Spleen (tissue), 11 donors: ENCODE measurements at regions not wholly inside any gene's neighbourhood (a gene's known extent, or its start where the extent isn't known, plus 50 kb on each side); places are given as distances from the start of the nearest gene placed in this dataset.
A peak's percentile ranks its signal among the peaks of the same experiment; 100 is the strongest.

Experiments
- DNase-seq: peaks from one replicate; pipeline ENCODE4 v3.0.0-alpha.2; 2020
- H3K27ac ChIP-seq, 8 donors: fragments of 200-600 bp; sonication (generic) in 7 of 8; 1 replicate in 4 of 8; 2 replicates in 4 of 8; pipeline versions ENCODE4 v1.5.0 to v1.8.0; 2016 to 2021; ENCODE audit warnings: inconsistent platforms in 4 of 8, mild to moderate bottlenecking in 4 of 8, moderate library complexity in 1 of 8
- H3K27me3 ChIP-seq, 7 donors: fragments of 200-600 bp; sonication (generic) in 6 of 7; replicated peaks in 1 of 7; 1 replicate in 4 of 7; 2 replicates in 3 of 7; pipeline versions ENCODE4 v1.5.0 to v1.8.0; 2016 to 2021; ENCODE audit warnings: inconsistent platforms in 3 of 7, mild to moderate bottlenecking in 1 of 7
- H3K36me3 ChIP-seq, 6 donors: fragments of 200-600 bp; sonication (generic) in 5 of 6; 1 replicate in 4 of 6; 2 replicates in 2 of 6; pipeline versions ENCODE4 v1.5.0 to v1.8.0; 2016 to 2021; ENCODE audit warnings: inconsistent platforms in 2 of 6
- H3K4me1 ChIP-seq, 6 donors: fragments of 200-600 bp; sonication (generic) in 5 of 6; 1 replicate in 3 of 6; 2 replicates in 3 of 6; pipeline versions ENCODE4 v1.5.0 to v1.8.0; 2016 to 2021; ENCODE audit warnings: inconsistent platforms in 3 of 6
- H3K4me3 ChIP-seq, 8 donors: fragments of 200-600 bp; sonication (generic) in 7 of 8; 1 replicate in 4 of 8; 2 replicates in 4 of 8; pipeline versions ENCODE4 v1.5.0 to v1.8.0; 2016 to 2021; ENCODE audit warnings: inconsistent platforms in 4 of 8, mild to moderate bottlenecking in 4 of 8, moderate library complexity in 2 of 8
- H3K9me3 ChIP-seq, 8 donors: fragments of 200-600 bp; sonication (generic) in 7 of 8; 1 replicate in 4 of 8; 2 replicates in 4 of 8; pipeline versions ENCODE4 v1.5.0 to v1.8.0; 2016 to 2021; ENCODE audit warnings: inconsistent platforms in 4 of 8
- CTCF ChIP-seq, 11 experiments: fragments of 200-600 bp in 7 of 11; fragments of 450-650 bp in 4 of 11; sonication (generic) in 4 of 11; IDR thresholded peaks in 8 of 11; conservative IDR thresholded peaks in 3 of 11; 1 replicate in 7 of 11; 2 replicates in 4 of 11; pipeline versions ENCODE4 v1.4.0 to v1.8.0; 2016 to 2021; ENCODE audit warnings: antibody characterized with exemption in 11 of 11, inconsistent platforms in 4 of 11, mild to moderate bottlenecking in 1 of 11
- POLR2A ChIP-seq, 3 donors: fragments of 450-650 bp; IDR thresholded peaks; one replicate each; pipeline ENCODE4 v1.5.1; 2017; ENCODE audit warnings: antibody characterized with exemption in 3 of 3, mild to moderate bottlenecking in 1 of 3
- POLR2AphosphoS5 ChIP-seq, 3 donors: sonication (generic); formaldehyde crosslinking; IDR thresholded peaks; one replicate each; pipeline ENCODE4 v1.5.1; 2017; ENCODE audit warnings: antibody characterized with exemption in 3 of 3
- WGBS, 5 donors: extraction: QIAGEN DNeasy Blood & Tissue Kit in 3 of 5; methylation state at CpG; one replicate each; pipeline versions ENCODE4 v1.1.5 to v1.1.7; 2013 to 2018; 5-methylcytosine and 5-hydroxymethylcytosine counted together
- intact Hi-C: fragments of 100-400 bp; cut with DNase I; formaldehyde crosslinking; loops from one replicate; pipeline ENCODE4 v1.15.0; 2023; ENCODE audit warnings: low total_unique reads
- donor health status: healthy with polysubstance abuse.
- donor health status: DM: no; HTN: no; CAD: no; lungs with moderate emphysema.
- donor health status: DM: no; HTN: no; CAD: no.
- donor health status: Bipolar disorder and iron deficiency.
- donor health status: healthy.
- donor health status: DM: no; HTN: no; CAD: no.
- donor health status: DM: yes; HTN: yes; CAD: no.

GRCh38 chr6:56744528-56744927, 101.8 kb upstream of the DST start:
- no peak overlapping the region for H3K4me3 ChIP-seq
- peaks cover 0 to 23% (median 4%) of the 10 kb centered on the region in 6 donors for H3K4me1 ChIP-seq
- 77 to 82% (median 79%) methylated on average over 3 of the region's 3 CpGs for WGBS, 5 donors

GRCh38 chr6:56742122-56742791, 99.6 kb upstream of the DST start:
- Histone ChIP-seq H3K4me1 (peaks cover 0 to 23% (median 4%) of the 10 kb centered on the region in 6 donors), H3K36me3 (no peaks in the 10 kb centered on the region), H3K27ac (peak overlapping the region in 3 of 8 donors; percentile 15 to 48 (median 26)), H3K9me3 (no peaks in the 10 kb centered on the region), H3K27me3 (no peaks in the 10 kb centered on the region), H3K4me3 (peak overlapping the region in 2 of 8 donors; percentile 3 to 25)
- TF ChIP-seq POLR2AphosphoS5 (IDR thresholded peaks at IDR 0.05) (no peak), CTCF (IDR thresholded peaks at IDR 0.05 in 8 of 11, conservative IDR thresholded peaks at IDR 0.05 in 3 of 11) (no peak), POLR2A (IDR thresholded peaks at IDR 0.05) (no peak)
- DNase-seq, result no peak
- intact Hi-C loops, result no loop called here
- WGBS, 5 donors, result 45 to 59% (median 57%) methylated on average over 6 of the region's 6 CpGs

More at GRCh38 chr6:56744528-56744927, 101.8 kb upstream of the DST start:
- no peak for TF ChIP-seq CTCF (IDR thresholded peaks at IDR 0.05 in 8 of 11, conservative IDR thresholded peaks at IDR 0.05 in 3 of 11)
- TF ChIP-seq POLR2AphosphoS5 (IDR thresholded peaks at IDR 0.05), result no peak
- TF ChIP-seq POLR2A (IDR thresholded peaks at IDR 0.05), result no peak
- DNase-seq, result no peak
- Histone ChIP-seq H3K27me3 (no peaks in the 10 kb centered on the region), H3K9me3 (no peaks in the 10 kb centered on the region), H3K36me3 (no peaks in the 10 kb centered on the region), H3K27ac (no peak overlapping the region)
- intact Hi-C loops, result no loop called here

- H3K9me3 ChIP-seq, result no peaks in the 10 kb centered on the region
- DNase-seq, result no peak
- H3K36me3 ChIP-seq, result no peaks in the 10 kb centered on the region
- H3K27me3 ChIP-seq, result no peaks in the 10 kb centered on the region
- H3K4me3 ChIP-seq, result no peak overlapping the region
- peaks cover 0 to 23% (median 4%) of the 10 kb centered on the region in 6 donors for H3K4me1 ChIP-seq
- TF ChIP-seq POLR2AphosphoS5 (IDR thresholded peaks at IDR 0.05), result no peak
- no peak for TF ChIP-seq POLR2A (IDR thresholded peaks at IDR 0.05)
- no peak for TF ChIP-seq CTCF (IDR thresholded peaks at IDR 0.05 in 8 of 11, conservative IDR thresholded peaks at IDR 0.05 in 3 of 11)
- peak overlapping the region in 1 of 8 donors; percentile 48 for H3K27ac ChIP-seq
- intact Hi-C loops, result no loop called here
Observed at GRCh38 chr6:56741472-56741871, 98.8 kb upstream of the DST start.

DNA sequence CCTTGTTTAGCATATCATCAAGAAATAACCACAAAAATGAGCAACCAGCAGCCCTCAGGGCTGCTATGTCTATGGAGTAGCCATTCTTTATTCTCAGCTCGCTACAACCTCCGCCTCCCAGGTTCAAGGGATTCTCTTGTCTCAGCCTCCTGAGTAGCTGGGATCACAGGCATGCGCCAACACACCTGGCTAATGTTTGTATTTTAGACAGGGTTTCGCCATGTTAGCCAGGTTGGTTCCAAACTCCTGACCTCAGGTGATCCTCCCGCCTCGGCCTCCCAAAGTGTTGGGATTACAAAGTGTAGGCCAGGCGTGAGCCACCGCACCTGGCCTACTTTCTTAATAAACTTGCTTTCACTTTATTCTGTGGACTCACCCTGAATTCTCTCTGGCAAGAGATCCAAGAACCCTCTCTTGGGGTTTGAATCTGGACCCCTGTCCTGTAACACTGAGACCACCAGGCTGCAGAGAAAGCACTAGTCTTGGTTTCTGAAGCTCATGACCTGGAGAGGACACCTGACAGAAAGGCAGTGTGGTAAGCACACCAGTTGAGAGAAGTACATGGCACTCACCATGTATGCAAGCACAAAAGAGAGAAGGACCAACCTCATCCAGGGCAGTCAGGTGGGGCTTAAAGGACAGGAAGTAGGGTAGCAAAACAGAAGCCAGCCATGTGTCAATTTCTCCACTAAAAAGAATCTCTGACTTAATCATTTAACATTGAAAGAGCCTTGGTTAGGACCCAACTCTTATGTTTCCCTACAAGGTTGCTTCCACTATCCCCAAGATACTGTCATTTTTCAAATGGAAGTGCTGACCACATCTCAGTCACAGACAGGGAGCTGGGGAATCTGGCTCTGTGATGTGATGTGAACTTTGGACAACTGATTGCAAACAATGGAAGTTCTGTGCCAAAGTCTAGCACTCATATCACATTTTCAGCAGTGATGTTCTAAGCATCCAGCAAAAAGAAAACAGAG, 97.4 kb upstream of the DST start:
- TF ChIP-seq CTCF (IDR thresholded peaks at IDR 0.05 in 8 of 11, conservative IDR thresholded peaks at IDR 0.05 in 3 of 11) (no peak), POLR2A (IDR thresholded peaks at IDR 0.05) (no peak), POLR2AphosphoS5 (IDR thresholded peaks at IDR 0.05) (no peak)
- H3K4me3 ChIP-seq, result no peak overlapping the region
- no peak overlapping the region for H3K27ac ChIP-seq
- DNase-seq, result no peak
- no peaks in the 10 kb centered on the region for H3K9me3 ChIP-seq
- H3K4me1 ChIP-seq, result peaks cover 0 to 23% (median 5%) of the 10 kb centered on the region in 6 donors
- no peaks in the 10 kb centered on the region for H3K27me3 ChIP-seq
- no peaks in the 10 kb centered on the region for H3K36me3 ChIP-seq
- intact Hi-C loops, result no loop called here
- WGBS, 5 donors, result 94 to 98% (median 97%) methylated on average over 4 to 8 of the region's 8 CpGs
